Thyroid gland (tissue), 4 donors: ENCODE measurements at regions not wholly inside any gene's neighbourhood (a gene's known extent, or its start where the extent isn't known, plus 50 kb on each side); places are given as distances from the start of the nearest gene placed in this dataset.

Experiments used
- POLR2A ChIP-seq, 2 donors: fragments of 450-650 bp; IDR thresholded peaks; one replicate each; pipeline ENCODE4 v1.6.1; 2017; ENCODE audit warnings: antibody characterized with exemption in 2 of 2, mild to moderate bottlenecking in 2 of 2, moderate library complexity in 1 of 2
- TF ChIP-seq, protein P1 (sequence below), 6 experiments: fragments of 200-600 bp in 3 of 6; fragments of 450-650 bp in 3 of 6; sonication (generic) in 3 of 6; IDR thresholded peaks; one replicate each; pipeline ENCODE4 v1.5.1; 2016 to 2019; ENCODE audit warnings: antibody characterized with exemption in 6 of 6, mild to moderate bottlenecking in 2 of 6, inconsistent platforms in 1 of 6, moderate library complexity in 1 of 6

DNA sequence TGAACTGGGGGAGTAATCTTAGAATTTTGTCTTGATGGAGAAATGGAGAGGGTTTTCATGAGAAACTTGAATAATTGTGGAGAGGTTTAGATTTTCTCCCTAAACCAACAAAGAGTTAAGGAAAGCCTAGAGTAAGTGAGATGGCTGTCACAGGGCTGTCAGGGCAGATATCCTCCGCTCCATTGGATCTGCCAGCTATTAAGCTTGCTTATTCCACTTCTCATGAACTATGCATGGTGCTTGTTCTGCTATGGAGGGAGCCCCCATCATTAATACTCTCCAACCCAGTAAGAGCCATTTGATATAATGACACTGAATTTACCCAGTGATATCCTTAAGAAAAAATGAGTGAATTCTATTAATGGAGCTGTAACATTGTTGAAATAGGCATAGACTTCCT, 342.8 kb upstream of the MTNR1B start:
- TF ChIP-seq, protein P1, sequence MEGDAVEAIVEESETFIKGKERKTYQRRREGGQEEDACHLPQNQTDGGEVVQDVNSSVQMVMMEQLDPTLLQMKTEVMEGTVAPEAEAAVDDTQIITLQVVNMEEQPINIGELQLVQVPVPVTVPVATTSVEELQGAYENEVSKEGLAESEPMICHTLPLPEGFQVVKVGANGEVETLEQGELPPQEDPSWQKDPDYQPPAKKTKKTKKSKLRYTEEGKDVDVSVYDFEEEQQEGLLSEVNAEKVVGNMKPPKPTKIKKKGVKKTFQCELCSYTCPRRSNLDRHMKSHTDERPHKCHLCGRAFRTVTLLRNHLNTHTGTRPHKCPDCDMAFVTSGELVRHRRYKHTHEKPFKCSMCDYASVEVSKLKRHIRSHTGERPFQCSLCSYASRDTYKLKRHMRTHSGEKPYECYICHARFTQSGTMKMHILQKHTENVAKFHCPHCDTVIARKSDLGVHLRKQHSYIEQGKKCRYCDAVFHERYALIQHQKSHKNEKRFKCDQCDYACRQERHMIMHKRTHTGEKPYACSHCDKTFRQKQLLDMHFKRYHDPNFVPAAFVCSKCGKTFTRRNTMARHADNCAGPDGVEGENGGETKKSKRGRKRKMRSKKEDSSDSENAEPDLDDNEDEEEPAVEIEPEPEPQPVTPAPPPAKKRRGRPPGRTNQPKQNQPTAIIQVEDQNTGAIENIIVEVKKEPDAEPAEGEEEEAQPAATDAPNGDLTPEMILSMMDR (IDR thresholded peaks at IDR 0.05), result no peak
- TF ChIP-seq POLR2A (IDR thresholded peaks at IDR 0.05), result no peak
